ENCODE measurements at regions not wholly inside any gene's neighbourhood (a gene's known extent, or its start where the extent isn't known, plus 50 kb on each side); places are given as distances from the start of the nearest gene placed in this dataset.

GRCh38 chr9:99720455-99721050, 101.1 kb upstream of the NR4A3 start:
- TF ChIP-seq CTCF (conservative IDR thresholded peaks at IDR 0.05; ENCODE audit: low read length) (no peak), EZH2phosphoT487 (IDR thresholded peaks at IDR 0.05; ENCODE audit: borderline replicate concordance, low read depth, low read length) (no peak)
